ENCODE measurements at regions not wholly inside any gene's neighbourhood (a gene's known extent, or its start where the extent isn't known, plus 50 kb on each side); places are given as distances from the start of the nearest gene placed in this dataset.

GRCh38 chr15:85972805-85973540 is 106.7 kb upstream of the AGBL1 start:
- no peak for DNase-seq (ENCODE audit: low read depth in 1 of 2, low spot score in 1 of 2)
- Histone ChIP-seq H3K27me3 (no peaks in the 10 kb centered on the region), H3K36me3 (no peaks in the 10 kb centered on the region), H3K4me1 (ENCODE audit: low read depth) (no peaks in the 10 kb centered on the region), H3K27ac (no peak overlapping the region), H3K4me3 (no peak overlapping the region), H3K9me3 (ENCODE audit: low read depth) (no peaks in the 10 kb centered on the region)
- TF ChIP-seq CTCF (IDR thresholded peaks at IDR 0.05; ENCODE audit: low read depth, low read length): no peak

- no peak for DNase-seq (ENCODE audit: low read depth in 1 of 2, low spot score in 1 of 2)
- H3K27me3 ChIP-seq: no peaks in the 10 kb centered on the region
- no peaks in the 10 kb centered on the region for H3K36me3 ChIP-seq
- H3K4me3 ChIP-seq: no peak overlapping the region
- no peak overlapping the region for H3K27ac ChIP-seq
- no peak for TF ChIP-seq CTCF (IDR thresholded peaks at IDR 0.05; ENCODE audit: low read depth, low read length)
- H3K4me1 ChIP-seq (ENCODE audit: low read depth): no peaks in the 10 kb centered on the region
- no peaks in the 10 kb centered on the region for H3K9me3 ChIP-seq (ENCODE audit: low read depth)
Observed at GRCh38 chr15:85973584-85974347, 105.9 kb upstream of the AGBL1 start.

- H3K27me3 ChIP-seq: no peaks in the 10 kb centered on the region
- H3K36me3 ChIP-seq: no peaks in the 10 kb centered on the region
- H3K4me3 ChIP-seq: no peak overlapping the region
- H3K4me1 ChIP-seq (ENCODE audit: low read depth): no peaks in the 10 kb centered on the region
- DNase-seq (ENCODE audit: low read depth in 1 of 2, low spot score in 1 of 2): no peak
- H3K9me3 ChIP-seq (ENCODE audit: low read depth): no peaks in the 10 kb centered on the region
- no peak overlapping the region for H3K27ac ChIP-seq
- TF ChIP-seq CTCF (IDR thresholded peaks at IDR 0.05; ENCODE audit: low read depth, low read length): no peak
Observed at GRCh38 chr15:85974348-85974705, 105.3 kb upstream of the AGBL1 start.

- Histone ChIP-seq H3K27ac (no peak overlapping the region), H3K27me3 (no peaks in the 10 kb centered on the region), H3K4me1 (ENCODE audit: low read depth) (no peaks in the 10 kb centered on the region), H3K9me3 (ENCODE audit: low read depth) (no peaks in the 10 kb centered on the region), H3K36me3 (no peaks in the 10 kb centered on the region), H3K4me3 (no peak overlapping the region)
- no peak for DNase-seq (ENCODE audit: low read depth in 1 of 2, low spot score in 1 of 2)
- no peak for TF ChIP-seq CTCF (IDR thresholded peaks at IDR 0.05; ENCODE audit: low read depth, low read length)
Observed at GRCh38 chr15:85974742-85975141, 104.9 kb upstream of the AGBL1 start.

GRCh38 chr15:85976102-85976501 is 103.6 kb upstream of the AGBL1 start:
- H3K9me3 ChIP-seq (ENCODE audit: low read depth): no peaks in the 10 kb centered on the region
- H3K4me1 ChIP-seq (ENCODE audit: low read depth): no peaks in the 10 kb centered on the region
- no peaks in the 10 kb centered on the region for H3K27me3 ChIP-seq
- no peak overlapping the region for H3K4me3 ChIP-seq
- no peak for DNase-seq (ENCODE audit: low read depth in 1 of 2, low spot score in 1 of 2)
- no peak for TF ChIP-seq CTCF (IDR thresholded peaks at IDR 0.05; ENCODE audit: low read depth, low read length)
- H3K27ac ChIP-seq: no peak overlapping the region
- no peaks in the 10 kb centered on the region for H3K36me3 ChIP-seq

Measured in cardiac muscle cell (in vitro differentiated cells and primary cell).